ENCODE measurements at regions not wholly inside any gene's neighbourhood (a gene's known extent, or its start where the extent isn't known, plus 50 kb on each side); places are given as distances from the start of the nearest gene placed in this dataset.

- FAIRE-seq, result no peak
Observed at GRCh38 chr2:74762789-74763188, 71.1 kb upstream of the HK2 start.

GRCh38 chr2:74763962-74764428, 69.9 kb upstream of the HK2 start:
- Histone ChIP-seq H3K27ac (no peak overlapping the region), H3K4me1 (0 out of 3 replicates have a peak, but pooled peaks cover 3% of the 10 kb centered on the region), H3K4me3 (no peak overlapping the region), H3K4me2 (no peak overlapping the region), H3K9me3 (no peaks in the 10 kb centered on the region)
- no peak; a peak in 1 of 6 replicates for ATAC-seq
- ChIA-PET CTCF (interaction anchor here (1.1 to 2.1 kb wide), 2 partner anchors 12 to 19 kb away, joined by 3 to 6 read pairs; no protein-coding TSS in a partner anchor), POLR2A (no interaction called here)
- DNase-seq (ENCODE audit: low read depth in 1 of 2, low spot score in 1 of 2), result no peak
- no peak for FAIRE-seq
- TF ChIP-seq RNF2 (IDR thresholded peaks at IDR 0.05; ENCODE audit: borderline replicate concordance, low read depth) (no peak), BHLHE40 (IDR thresholded peaks at IDR 0.05; ENCODE audit: low read depth, low read length) (no peak), FOSL2 (IDR thresholded peaks at IDR 0.05) (no peak), FOSL2 (CRISPR knock-in tag; IDR thresholded peaks at IDR 0.05) (no peak), HDAC2 (IDR thresholded peaks at IDR 0.05) (no peak), POLR2A (IDR thresholded peaks at IDR 0.05; ENCODE audit: low read length) (no peak), SMC3 (IDR thresholded peaks at IDR 0.05) (no peak), E2F6 (IDR thresholded peaks at IDR 0.05; ENCODE audit: borderline replicate concordance, low read depth) (no peak), TP53 (CRISPR knock-in tag; IDR thresholded peaks at IDR 0.05) (no peak), ZFP36 (IDR thresholded peaks at IDR 0.05; ENCODE audit: borderline replicate concordance, partially characterized antibody) (no peak), ATOH8 (CRISPR knock-in tag; IDR thresholded peaks at IDR 0.05; ENCODE audit: low read depth) (no peak), MYC (IDR thresholded peaks at IDR 0.05; ENCODE audit: borderline replicate concordance, low read length) (no peak)
- TF ChIP-seq, protein P1, sequence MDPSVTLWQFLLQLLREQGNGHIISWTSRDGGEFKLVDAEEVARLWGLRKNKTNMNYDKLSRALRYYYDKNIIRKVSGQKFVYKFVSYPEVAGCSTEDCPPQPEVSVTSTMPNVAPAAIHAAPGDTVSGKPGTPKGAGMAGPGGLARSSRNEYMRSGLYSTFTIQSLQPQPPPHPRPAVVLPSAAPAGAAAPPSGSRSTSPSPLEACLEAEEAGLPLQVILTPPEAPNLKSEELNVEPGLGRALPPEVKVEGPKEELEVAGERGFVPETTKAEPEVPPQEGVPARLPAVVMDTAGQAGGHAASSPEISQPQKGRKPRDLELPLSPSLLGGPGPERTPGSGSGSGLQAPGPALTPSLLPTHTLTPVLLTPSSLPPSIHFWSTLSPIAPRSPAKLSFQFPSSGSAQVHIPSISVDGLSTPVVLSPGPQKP (IDR thresholded peaks at IDR 0.05; ENCODE audit: low read depth, low read length), result no peak

More at GRCh38 chr2:74762789-74763188, 71.1 kb upstream of the HK2 start:
- H3K27ac ChIP-seq, result no peak overlapping the region
- ChIA-PET CTCF (interaction anchor here (1.1 to 2.1 kb wide), 2 partner anchors 10 to 18 kb away, joined by 3 to 6 read pairs; no protein-coding TSS in a partner anchor), POLR2A (no interaction called here)
- H3K4me3 ChIP-seq, result no peak overlapping the region
- TF ChIP-seq RAD21 (conservative IDR thresholded peaks at IDR 0.05 in 1 of 2, IDR thresholded peaks at IDR 0.05 in 1 of 2) (peak in 1 of 2 experiments; percentile 11; a peak in 1 of 5 replicates), NFE2L2 (conservative IDR thresholded peaks at IDR 0.05; ENCODE audit: low read length) (no peak)
- WGBS (ENCODE audit: missing lambda C conversion rate), result 46% methylated on average over 3 of the region's 3 CpGs
- ATAC-seq, result peak in 1 of 2 experiments; percentile 60; a peak in 2 of 6 replicates
- H3K9me3 ChIP-seq, result peaks cover under 1% of the 10 kb centered on the region; the same call in 1 of the 3 replicates
- no peak overlapping the region for H3K4me2 ChIP-seq
- 0 out of 3 replicates have a peak, but pooled peaks cover 3% of the 10 kb centered on the region for H3K4me1 ChIP-seq
- no peak for DNase-seq (ENCODE audit: low read depth in 1 of 2, low spot score in 1 of 2)

DNA sequence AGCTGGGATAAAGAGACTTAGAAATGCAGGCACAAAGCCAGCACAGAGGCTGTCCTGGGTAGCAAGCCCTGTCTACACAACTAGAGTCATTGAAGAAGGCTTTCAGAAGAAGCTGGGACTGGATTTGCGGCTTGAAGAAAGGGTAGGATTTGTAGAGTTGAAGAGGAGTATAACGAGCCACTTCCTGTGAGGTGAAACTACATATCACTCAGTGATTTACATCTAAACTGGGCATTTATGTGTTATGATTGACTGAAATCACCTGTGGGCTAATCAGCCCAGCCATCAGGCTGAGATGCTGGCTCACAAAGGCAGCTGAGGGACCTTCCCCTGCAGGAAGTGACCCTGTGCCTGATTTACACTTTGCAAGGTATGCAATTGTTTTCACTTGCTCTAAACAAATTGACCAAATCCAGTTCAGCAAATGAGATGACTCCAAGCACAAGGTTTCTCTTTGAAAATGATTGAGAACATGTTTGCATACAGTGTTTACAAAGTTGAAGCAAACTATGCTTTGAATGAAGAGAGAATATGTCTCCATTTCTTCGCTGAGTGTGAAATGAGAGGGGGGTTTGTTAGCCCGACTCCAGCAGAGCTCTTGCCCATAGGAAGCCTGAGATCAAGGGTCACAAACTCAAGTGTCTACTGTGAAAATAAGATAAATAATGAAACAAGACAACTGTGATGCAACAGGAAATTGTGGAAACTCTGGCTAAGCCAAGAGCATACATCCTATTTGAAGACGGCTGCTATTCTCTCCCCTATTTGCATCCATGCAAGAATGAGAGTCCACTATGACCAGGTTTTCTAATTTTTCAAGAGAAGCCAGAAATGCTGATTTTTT, 69.3 kb upstream of the HK2 start:
- no peak overlapping the region for H3K4me2 ChIP-seq
- no peak overlapping the region for H3K27ac ChIP-seq
- 0 out of 3 replicates have a peak, but pooled peaks cover 3% of the 10 kb centered on the region for H3K4me1 ChIP-seq
- H3K9me3 ChIP-seq, result no peaks in the 10 kb centered on the region
- TF ChIP-seq ZFP36 (IDR thresholded peaks at IDR 0.05; ENCODE audit: borderline replicate concordance, partially characterized antibody), result no peak
- TF ChIP-seq SREBF2 (IDR thresholded peaks at IDR 0.05), result no peak
- TF ChIP-seq, protein P2, sequence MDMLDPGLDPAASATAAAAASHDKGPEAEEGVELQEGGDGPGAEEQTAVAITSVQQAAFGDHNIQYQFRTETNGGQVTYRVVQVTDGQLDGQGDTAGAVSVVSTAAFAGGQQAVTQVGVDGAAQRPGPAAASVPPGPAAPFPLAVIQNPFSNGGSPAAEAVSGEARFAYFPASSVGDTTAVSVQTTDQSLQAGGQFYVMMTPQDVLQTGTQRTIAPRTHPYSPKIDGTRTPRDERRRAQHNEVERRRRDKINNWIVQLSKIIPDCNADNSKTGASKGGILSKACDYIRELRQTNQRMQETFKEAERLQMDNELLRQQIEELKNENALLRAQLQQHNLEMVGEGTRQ (IDR thresholded peaks at IDR 0.05), result no peak
- TF ChIP-seq BHLHE40 (IDR thresholded peaks at IDR 0.05; ENCODE audit: low read depth, low read length), result no peak
- no peak for TF ChIP-seq NFE2L2 (conservative IDR thresholded peaks at IDR 0.05; ENCODE audit: low read length)
- no peak for TF ChIP-seq ESRRA (IDR thresholded peaks at IDR 0.05; ENCODE audit: borderline replicate concordance, low read length)
- TF ChIP-seq MYC (IDR thresholded peaks at IDR 0.05; ENCODE audit: borderline replicate concordance, low read length), result no peak
- no peak for TF ChIP-seq CBX2 (IDR thresholded peaks at IDR 0.05; ENCODE audit: borderline replicate concordance, low read depth)
- TF ChIP-seq CTCF (IDR thresholded peaks at IDR 0.05), result no peak
- no peak for TF ChIP-seq MAFK (IDR thresholded peaks at IDR 0.05; ENCODE audit: partially characterized antibody)
- TF ChIP-seq HEYL (CRISPR knock-in tag; IDR thresholded peaks at IDR 0.05), result no peak
- TF ChIP-seq JUN (IDR thresholded peaks at IDR 0.05), result no peak
- TF ChIP-seq EP300 (IDR thresholded peaks at IDR 0.05), result no peak
- TF ChIP-seq TP53 (CRISPR knock-in tag; IDR thresholded peaks at IDR 0.05), result no peak
- POLR2A ChIA-PET, result no interaction called here
- 42% methylated on average over 5 of the region's 5 CpGs for WGBS (ENCODE audit: missing lambda C conversion rate)
- FAIRE-seq (no peak), DNase-seq (ENCODE audit: low read depth in 1 of 2, low spot score in 1 of 2) (no peak), ATAC-seq (no peak)
- H3K4me3 ChIP-seq, result no peak overlapping the region
- CTCF ChIA-PET, result interaction anchor here (1.1 to 2.1 kb wide), 4 partner anchors 12 to 112 kb away, joined by 3 to 6 read pairs (median 4); no protein-coding TSS in a partner anchor

All from A549 (cell line).